ENCODE measurements at regions not wholly inside any gene's neighbourhood (a gene's known extent, or its start where the extent isn't known, plus 50 kb on each side); places are given as distances from the start of the nearest gene placed in this dataset.

DNA sequence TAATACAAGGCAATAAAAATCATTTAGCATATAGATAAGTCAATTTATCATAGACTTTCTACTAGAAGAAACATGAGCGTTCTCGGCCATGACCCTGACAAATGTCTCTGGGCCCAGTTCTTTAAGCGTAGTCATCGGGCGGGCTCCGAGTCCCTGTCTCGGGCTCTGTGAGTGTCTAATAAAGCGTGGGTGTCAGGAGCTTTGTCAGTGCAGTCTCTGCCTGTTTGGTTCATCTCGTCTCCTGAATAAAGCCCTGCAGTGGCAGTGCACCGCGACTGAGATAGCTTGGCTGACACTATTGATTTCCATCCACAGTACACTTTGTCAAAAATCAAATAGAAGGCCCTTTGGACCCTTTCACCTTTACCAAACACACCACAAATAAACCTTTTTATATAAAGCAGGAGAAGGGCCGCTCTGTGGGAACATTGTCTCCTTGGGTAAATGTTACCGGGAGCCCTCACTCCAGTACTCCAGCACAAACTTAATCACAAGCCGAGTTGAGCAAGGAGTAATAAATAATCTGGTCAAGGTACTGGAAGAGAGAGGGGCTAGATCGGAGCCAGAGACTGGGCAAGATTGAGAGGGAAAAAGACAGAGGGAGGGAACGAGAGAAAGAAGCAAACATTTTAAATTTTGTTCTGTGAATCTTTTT, 368.2 kb upstream of the TSHZ3 start:
- no peak for DNase-seq

DNA sequence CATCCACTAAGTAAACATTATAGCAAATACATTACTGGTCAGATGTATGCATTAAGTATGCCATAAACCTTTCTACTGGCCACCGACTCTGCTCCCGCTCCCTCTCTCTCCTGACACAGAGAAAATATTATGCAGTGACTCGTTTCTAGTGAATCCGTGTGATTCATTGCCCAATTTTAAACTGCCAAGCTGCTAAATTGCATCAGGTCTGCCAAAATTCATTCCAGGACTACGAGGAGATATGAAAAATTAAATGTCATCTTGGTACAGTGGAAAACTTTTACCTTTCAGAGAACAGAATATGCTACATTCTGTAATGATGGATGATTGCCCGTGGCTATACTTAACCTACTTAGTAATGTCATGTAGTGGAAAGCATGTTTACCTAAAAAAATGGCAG, 368.8 kb upstream of the TSHZ3 start:
- DNase-seq, result no peak

DNA sequence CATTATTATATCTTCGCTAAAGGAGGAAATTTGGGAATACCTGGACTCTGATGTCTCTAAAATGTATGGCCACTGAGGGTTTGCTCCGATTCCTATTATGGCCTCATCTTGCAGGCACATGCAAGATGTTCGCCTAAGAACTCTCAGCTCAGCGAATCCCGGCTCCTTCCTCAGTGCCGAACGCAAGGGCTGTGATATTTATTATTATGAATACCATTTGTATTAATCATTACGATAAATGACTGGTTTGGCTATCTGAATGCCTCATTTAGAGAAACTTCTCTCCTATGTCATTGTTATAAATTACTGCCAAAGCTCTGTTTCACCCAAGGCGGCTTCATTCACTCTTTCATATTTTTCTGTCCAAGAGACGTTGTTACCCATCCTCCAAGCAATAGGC, 369.7 kb upstream of the TSHZ3 start:
- no peak for DNase-seq

DNA sequence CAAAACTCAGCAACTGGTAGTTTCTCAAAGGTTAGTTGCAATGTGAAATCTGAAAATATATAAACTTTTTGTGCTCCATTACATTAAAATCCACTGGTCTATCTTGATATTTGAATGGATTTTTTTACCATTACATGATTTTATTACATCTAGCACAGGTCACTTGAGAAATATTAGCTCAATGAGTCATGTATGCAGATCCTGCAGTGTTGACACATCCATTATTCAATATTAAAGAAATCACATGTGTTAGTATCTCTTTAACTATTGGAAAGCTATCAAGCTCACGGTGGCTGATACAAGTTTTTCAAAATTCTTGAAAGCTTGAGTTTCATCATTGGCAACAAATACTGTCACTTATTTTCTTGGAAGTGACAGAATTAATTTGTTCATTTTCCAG, 373.9 kb upstream of the TSHZ3 start:
- DNase-seq, result no peak

DNA sequence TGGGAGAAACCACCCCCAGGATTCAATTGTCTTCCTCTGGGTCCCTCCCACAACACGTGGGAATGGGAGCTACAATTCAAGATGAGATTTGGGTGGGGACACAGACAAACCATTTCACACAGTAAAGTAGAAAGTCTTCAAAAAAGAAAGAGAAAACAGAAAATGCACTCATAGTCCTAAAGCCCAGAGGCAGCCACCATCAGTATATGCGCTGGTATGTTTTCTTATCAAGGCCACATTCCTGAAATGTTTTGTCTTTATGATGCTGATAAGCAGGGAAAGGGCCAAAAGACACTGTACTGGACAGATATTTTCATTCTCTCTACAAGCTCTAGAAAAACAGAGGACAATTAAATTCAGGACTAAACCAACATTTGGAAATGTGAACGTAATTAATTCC, 375.8 kb upstream of the TSHZ3 start:
- DNase-seq, result no peak

DNA sequence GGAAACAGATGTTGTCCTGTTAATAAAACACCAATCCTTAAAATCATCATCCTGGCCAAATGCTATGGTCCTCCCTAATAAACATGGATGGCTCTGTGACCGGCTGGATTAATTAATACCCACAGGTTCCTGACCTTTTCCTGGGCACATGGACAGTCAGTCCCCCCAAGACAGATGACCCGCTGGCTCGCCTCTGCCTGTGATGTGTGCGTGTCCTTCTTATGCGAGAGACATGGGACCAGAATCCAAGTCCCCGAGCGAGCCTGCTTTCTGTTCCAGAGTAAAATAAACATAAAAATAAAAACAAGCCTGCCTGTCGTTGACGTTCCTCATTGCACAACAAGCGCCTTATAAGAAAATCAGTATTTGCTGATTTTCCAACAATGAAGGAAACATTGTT, 378.3 kb upstream of the TSHZ3 start:
- DNase-seq, result no peak

DNA sequence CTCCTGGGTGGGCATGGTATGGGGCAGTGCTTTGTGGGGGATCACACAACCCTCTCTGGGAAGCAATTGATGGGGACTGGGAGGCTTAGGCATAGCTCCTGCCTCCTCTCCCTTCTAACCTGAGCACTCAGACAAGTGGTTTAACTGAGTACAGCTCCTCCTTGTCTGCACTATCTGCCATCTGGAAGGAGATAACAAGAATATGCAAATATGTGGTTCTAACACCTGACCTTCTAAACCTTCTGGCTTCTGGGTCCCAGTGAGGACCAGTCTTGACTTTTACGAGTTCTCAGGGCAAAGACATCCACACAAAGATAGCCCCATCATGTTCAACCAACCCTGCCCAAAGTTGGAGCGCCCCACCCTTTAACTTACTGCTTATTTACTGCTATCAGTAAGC, 381.0 kb upstream of the TSHZ3 start:
- no peak for DNase-seq

DNA sequence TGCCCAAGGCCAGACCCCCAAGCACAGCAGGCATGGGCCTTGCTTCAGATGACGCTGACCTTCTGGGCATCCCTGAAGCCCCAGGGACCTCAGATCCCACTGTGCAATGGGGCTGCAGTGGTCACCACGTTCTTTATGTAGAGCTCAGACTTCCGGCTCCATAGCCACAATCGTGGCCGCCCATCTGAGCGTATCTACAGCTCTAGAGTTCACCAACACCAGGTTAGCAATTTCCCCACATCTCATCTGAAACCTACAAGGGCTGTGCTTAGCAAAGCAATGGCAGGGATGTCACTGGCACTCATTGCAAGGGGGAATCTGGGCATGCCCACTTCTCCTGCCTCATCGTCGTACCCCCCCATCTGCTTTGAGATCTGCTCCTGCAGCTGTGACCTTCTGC, 384.4 kb upstream of the TSHZ3 start:
- DNase-seq, result no peak

DNA sequence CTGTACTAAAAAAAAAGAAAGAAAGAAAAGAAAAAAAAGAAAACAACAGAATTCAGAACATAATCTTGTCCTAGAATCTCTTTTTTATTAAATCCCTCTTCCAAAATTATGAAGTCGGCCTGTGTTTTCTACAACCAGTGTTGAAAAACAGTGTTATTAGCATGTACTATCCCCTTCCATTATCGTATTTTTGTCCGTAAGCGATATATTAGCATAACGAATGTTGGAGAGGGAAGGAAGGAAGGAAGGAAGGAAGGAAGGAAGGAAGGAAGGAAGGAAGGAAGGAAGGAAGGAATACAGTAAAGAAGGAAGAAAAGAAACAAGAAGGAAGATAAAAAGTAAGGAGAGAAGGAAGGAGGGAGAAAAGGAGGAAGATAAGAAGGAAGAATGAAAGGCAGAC, 393.0 kb upstream of the TSHZ3 start:
- no peak for DNase-seq

DNA sequence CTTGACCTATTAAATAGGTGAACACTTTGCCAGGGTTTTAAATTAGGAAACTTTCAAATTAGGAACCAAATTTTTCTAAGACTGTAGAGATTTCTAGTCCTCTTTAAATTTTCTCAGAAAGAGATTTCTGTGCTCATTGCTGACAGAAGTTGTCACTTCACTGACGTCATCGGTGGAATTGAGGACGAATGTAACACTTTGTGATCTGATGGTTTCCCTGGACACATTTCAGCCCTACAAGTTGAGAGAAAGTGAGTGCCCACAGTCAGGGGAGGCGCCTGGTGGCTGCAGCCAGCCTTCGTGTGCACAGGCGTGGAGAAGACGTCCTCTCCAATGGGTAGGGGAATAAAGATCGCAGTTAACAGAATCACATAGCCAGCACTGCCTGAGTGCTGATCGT, 396.5 kb upstream of the TSHZ3 start:
- no peak for DNase-seq

DNA sequence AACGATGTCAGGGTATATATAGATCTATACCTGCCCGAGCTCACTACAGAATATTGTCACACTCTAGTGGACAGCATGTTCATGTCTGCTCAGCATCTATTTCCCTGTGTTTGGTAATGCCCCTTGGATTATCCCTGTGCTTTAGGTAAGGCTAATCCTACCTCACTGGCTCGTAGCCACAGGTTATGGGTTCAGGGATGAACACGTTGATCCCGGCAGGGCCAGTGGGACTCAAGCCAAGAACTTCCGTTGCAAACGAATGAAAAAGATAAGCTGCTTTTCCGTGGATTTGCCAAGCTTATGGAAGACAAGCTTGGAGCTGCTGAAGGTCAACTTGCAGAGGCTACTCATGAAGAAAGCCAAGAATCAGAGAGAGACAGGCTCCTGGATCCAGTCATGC, 400.0 kb upstream of the TSHZ3 start:
- DNase-seq, result no peak

DNA sequence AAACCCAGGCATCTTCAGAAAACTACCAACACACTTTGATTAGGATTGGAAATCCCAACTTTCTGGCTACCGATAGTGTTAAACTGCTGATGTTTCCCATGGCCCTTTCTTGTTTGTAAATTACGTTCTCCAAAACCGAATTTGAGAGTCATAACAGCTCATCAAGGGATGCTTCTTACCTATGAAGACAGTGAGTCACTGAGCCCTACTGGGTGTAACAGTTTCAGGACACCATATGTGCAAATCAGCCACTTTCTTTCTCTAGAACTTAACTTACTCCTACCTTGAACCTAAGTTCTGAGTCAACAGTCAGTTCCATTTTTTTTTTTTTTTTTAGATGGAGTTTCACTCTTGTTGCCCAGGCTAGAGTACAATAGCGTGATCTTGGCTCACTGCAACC, 410.1 kb upstream of the TSHZ3 start:
- no peak for DNase-seq

DNA sequence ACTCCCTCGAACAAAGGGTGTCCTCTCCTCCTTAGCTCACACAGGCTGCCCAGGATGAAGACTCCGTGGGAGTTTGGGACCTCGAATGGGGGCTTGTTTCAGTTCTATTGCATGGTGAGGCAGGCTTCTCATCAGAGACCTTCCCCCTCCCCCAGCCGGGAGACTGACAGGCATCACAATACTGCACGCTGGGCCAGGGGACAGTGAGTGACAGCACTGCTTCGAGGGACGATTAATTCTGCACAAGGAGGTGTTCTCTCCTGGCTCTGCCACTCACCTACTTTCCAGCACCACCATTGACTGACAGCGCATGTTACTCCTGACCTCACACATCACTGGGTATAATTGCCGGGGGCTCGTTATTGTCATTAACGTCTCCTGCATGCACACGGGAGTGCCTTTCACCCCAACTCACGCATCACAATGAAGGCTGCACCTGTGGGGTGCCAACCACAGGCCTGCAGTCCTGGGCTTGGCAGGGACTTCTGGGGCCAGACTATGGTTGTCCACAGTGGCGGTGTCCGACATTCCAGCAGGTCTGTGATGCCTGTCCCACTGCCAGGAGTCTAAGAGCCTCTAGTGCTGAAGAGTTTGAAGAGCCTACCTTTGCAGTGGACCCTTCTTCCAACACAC, 412.2 kb upstream of the TSHZ3 start:
- no peak for DNase-seq

DNA sequence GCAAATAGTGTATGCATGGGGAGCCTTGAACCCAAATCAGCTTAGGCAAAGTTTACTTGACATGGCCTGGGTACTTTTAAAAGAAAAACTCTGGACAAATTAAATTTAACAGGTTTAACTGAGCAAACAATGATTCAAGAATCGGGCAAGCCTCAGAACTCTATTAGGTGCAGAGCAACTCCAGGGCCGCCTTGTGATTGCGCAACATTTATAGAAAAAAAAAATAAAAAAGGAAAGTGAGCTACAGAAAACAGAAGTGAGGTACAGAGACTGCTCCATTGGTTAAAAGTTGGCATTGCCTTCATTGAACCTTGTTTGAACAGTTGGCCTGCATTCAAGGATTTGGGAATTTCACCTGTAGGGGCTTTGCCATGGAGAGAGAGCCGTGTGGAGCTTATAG, 421.0 kb upstream of the TSHZ3 start:
- DNase-seq, result no peak

DNA sequence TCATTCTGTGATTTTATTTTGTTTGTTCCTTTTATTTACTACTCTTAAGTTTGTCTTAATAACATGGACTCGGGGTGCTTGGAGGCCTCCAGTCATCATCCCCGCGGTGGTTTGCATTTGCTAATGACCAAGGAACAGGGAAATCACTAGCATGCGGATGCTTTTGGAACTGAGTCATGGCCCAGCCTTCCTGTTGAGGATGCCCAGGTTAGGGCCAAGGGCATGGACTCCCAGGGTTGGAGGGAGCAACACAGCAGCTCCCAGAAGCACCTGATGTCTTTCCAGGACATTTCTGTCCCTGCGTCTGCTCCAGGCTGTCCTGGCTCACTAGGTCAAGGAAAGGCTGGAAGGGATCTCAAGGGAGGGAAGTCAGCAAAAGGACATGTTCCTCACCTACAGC, 423.7 kb upstream of the TSHZ3 start:
- no peak for DNase-seq

DNA sequence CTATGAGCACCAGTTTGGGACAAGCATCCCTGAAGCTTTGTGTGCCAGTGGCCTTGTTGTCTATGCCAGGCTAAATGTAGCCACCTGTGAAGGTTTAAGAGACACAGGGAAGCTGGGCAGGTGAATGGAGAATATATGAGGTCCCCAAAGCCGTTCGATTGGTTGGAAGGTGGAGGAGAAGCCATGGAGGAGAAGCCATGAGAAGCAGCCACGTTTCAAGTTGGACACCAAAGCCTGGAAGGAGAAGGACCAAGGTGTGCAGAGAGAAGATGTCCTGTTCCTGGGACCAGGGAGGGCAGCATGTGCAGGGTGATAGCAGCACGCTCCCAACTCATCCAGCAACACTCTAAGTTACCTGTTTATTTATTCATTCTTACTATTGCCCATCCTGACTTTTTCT, 432.3 kb upstream of the TSHZ3 start:
- no peak for DNase-seq

DNA sequence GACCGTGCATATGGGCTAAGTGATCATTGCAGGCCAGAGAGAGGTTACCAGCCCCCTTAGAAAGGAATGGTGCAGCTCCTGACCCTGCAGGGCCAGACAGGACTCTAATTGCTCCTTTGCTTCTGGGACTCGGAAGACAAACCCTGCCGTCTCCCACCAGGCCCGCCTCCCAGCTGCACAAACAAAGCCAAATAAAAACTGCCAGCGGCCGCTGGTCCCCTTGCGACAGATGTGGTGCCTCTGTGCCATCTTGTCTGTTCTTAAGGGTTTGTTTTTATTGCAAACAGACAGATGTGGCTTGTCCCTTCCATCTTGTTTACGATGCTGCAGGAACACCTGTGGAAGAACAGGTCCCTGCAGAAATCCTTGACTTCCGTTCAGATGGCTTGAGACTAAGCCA, 434.4 kb upstream of the TSHZ3 start:
- no peak for DNase-seq

DNA sequence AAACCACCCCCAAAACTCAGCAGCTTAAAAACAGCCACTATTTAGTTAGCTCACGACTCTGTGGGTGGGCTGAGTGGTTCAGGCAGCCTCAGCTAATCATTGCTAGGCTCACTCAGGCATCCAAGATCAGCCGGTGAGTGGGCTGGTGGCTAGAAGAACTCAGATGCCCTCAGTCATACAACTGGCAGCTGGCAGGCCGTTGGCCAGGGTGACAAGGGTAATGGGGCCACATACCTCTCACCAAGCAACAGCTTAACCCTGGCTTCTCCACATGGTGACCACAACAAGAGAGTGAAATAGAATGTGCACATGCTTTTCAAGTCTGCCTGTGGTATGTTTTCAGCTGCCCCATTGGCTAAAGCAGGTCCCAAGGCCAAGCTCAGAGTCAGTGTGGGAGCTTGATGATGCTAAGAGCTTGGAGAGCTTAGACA, 435.4 kb upstream of the TSHZ3 start:
- DNase-seq, result no peak

DNA sequence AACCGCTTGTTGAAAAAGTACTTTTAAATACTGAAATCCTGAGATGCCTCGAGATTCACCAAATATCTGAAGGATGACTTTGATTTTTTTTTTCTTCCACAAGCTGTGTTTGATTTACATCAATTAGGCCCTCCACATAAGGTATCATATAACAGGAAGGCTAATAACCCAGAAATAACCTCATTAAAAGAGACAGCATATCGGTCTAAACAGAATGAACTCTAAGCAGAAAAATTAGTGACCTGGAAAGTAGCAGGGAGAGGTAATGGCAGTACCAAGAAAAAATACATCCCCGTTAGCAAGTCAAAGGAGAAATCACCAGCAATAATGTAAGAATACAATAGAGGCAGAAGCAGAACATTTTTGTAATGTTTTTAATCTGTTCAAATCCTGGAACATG, 452.4 kb upstream of the TSHZ3 start:
- DNase-seq, result no peak

DNA sequence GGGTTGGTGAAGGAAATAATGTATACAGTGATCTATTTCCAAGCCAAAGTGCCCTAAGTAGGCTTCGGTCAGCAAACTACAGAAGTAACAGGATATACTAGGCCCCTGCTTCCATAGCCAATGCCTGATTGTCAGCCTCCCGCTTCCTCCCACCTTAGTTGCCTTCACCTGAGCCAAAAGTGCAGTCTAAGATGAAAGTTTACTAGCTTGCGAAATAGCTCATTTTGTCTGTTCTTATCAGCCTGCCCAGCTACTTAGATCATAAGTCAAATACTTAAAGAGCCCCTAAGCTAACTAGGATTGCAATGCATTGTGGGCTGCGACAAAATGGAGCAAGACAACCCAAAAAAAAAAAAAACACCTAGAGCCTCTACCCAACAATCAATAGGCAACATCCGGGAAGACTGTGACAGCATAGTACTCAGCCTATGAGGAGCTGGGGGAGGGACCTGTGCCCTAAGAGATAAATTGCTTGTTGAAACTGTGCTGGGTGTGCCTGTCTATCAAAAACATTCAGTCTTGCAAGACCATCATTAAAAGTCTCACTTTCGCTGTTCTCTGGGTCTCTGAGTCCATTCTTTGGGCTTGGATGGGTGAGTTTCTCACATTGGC, 454.7 kb upstream of the TSHZ3 start:
- no peak for DNase-seq

DNA sequence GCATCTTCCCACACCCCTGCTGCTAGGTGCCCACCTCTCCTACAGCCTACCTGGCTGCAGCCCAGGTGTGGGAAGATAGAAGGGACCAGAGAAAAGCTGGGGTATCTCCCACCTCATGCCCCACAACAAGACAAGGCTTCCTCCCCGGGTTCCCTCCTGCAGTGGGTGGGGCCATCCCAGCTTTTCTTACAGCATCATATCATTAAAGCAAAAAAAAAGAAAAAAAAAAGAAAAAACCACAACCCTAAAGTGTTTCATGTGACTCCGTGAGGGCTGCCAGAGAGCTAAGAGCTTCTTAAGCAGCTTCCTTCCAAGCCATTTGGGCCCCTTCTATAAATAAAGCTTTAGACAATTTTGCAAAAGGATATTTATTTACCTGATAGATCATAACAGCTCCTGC, 455.4 kb upstream of the TSHZ3 start:
- no peak for DNase-seq

DNA sequence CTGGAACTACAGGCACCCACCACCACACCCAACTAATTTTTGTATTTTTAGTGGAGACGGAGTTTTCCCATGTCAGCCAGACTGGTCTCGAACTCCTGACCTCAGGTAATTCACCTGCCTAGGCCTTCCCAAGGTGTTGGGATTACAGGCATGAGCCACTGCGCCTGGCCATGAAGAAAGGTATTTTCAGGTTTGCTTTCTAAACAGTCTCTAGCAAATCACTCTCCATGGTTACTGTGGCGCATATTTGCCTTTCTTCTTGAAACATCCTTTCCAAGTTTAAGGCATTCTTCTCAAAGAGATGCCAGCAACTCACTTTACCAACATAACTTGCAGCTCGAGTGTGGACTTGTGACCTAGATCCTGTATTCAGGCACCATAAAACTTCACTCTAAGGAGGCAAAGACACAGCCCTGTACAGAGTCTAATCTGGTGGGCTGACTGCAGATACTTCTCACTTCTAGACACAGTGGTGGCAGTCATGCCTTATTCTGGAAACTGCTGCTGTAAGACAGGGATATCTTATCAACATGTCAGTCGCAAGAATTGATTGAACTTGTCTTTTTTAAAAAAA, 461.4 kb upstream of the TSHZ3 start:
- no peak for DNase-seq

DNA sequence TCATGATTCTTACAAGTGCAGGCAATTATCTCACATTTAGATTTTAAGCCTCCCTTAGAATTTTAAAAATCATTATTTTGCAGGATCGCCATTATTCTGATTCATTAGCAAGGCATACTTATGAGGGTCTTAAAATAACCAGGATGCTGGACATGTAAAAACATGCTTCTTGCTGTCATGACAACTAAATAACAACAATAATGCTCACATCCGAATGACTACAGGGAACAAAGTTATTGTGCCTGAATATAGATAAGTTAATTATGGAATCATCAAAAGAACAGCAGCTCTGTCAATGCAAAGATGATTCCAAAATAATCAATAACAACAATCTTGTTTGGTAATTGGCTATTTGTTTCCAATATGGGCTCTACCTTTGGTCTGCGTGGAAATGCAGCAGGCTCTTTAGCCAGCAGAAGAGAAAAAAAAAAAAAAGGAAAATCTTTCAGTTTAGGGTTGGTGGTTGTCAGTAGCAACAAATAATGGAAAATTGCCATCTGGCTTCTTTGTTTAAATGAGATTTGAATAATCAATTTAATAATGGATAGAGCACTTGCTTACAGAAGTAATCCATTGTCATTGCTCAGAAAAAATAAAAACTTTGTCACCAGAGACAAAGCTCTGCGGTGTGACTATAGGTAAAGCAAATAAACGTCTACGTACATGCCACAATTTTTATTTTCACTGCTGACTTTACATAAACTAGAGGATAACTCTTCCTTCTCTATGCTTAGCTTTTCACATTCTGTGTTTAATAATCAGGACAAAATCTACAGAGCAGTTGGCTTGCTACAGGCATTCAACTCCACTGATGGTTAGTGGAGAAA, 468.9 kb upstream of the TSHZ3 start:
- DNase-seq, result no peak

DNA sequence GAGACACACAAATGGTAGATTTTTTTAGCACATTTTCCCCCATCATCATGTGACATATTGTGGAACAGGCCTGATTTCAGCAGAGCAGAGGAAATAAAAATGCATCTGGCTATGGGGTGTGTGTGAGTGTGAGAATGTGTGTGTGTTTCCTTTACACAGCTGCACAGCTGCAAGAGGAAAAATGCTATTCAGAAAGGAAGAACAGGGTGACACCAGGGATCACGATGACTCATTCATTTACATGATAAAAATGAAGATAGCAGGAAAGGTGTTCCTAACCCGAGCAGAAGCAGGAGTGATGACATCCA, 469.5 kb upstream of the TSHZ3 start:
- no peak for DNase-seq

Measured in left hindlimb (tissue), 1 donor.